SU-DHL-6 (cell line): ENCODE measurements at regions not wholly inside any gene's neighbourhood (a gene's known extent, or its start where the extent isn't known, plus 50 kb on each side); places are given as distances from the start of the nearest gene placed in this dataset.

Source experiments
- EZH2phosphoT487 ChIP-seq: fragments of 200-600 bp; sonication (generic), shearing (Covaris generic); conservative IDR thresholded peaks from 2 replicates; pipeline ENCODE4 v1.6.1; 2018; ENCODE audit warnings: mild to moderate bottlenecking, antibody characterized with exemption, low read length, moderate library complexity, mixed read lengths
- TF ChIP-seq, protein P1 (sequence below): fragments of 200-600 bp; sonication (generic); IDR thresholded peaks from one replicate; pipeline ENCODE4 v1.5.1; 2017; ENCODE audit warnings: antibody characterized with exemption, mild to moderate bottlenecking, low read length, moderate library complexity; ENCODE audit not compliant: insufficient read depth, poor library complexity, severe bottlenecking

DNA sequence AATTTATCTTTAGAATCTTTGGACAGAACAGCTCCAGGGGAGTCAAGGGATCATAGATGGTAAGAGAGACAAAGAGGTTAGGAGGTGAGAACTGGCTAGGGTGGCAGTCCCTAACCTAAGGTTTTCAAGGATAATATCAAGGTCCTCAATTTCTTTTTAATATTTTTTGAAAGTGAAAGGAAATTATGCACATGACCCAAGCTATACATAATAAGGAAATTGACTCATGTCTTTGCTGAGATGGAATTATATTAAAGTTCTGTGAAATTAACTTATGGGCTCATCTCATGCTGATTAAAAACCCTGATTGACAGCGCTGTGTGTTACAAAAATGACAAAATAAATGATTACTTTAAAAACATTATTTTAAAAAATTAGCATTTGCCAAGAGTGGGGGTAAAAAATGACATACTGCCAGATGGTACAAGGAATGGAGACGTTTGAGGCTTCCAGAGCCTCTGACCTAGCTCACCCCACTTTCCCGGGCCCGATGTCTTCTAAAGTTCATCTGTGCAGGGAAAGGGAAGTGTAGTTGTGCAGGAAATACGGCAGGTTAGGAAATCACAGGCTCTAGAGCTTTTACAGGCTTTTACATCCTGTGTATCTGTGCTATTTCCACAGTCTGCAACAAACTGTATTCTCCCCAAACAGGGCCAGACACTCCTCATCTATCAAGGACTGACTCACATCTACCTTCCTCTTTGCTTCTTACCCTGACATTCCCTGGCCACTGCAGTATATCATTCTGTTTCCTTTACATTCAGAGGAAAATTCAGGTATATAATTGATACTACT is 185.6 kb upstream of the PRSS58 start:
- TF ChIP-seq, protein P1, sequence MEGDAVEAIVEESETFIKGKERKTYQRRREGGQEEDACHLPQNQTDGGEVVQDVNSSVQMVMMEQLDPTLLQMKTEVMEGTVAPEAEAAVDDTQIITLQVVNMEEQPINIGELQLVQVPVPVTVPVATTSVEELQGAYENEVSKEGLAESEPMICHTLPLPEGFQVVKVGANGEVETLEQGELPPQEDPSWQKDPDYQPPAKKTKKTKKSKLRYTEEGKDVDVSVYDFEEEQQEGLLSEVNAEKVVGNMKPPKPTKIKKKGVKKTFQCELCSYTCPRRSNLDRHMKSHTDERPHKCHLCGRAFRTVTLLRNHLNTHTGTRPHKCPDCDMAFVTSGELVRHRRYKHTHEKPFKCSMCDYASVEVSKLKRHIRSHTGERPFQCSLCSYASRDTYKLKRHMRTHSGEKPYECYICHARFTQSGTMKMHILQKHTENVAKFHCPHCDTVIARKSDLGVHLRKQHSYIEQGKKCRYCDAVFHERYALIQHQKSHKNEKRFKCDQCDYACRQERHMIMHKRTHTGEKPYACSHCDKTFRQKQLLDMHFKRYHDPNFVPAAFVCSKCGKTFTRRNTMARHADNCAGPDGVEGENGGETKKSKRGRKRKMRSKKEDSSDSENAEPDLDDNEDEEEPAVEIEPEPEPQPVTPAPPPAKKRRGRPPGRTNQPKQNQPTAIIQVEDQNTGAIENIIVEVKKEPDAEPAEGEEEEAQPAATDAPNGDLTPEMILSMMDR: no peak
- no peak for TF ChIP-seq EZH2phosphoT487
